Lower leg skin (tissue), 4 donors: ENCODE measurements at regions not wholly inside any gene's neighbourhood (a gene's known extent, or its start where the extent isn't known, plus 50 kb on each side); places are given as distances from the start of the nearest gene placed in this dataset.

ENCODE experiments used
- DNase-seq, 2 donors: peaks; one replicate each; pipeline ENCODE4 v3.0.0-alpha.2; 2019; ENCODE audit warnings: low spot score in 2 of 2
- H3K4me3 ChIP-seq: fragments of 200-600 bp; sonication (generic); 2 replicates; pipeline ENCODE4 v1.5.1; 2017; ENCODE audit warnings: mild to moderate bottlenecking, low read depth; ENCODE audit not compliant: poor library complexity, severe bottlenecking
- POLR2A ChIP-seq, 2 donors: fragments of 450-650 bp; IDR thresholded peaks; one replicate each; pipeline ENCODE4 v1.6.1; 2016 to 2017; ENCODE audit warnings: antibody characterized with exemption in 2 of 2, mild to moderate bottlenecking in 1 of 2, moderate library complexity in 1 of 2
- WGBS, 2 donors: methylation state at CpG; one replicate each; pipeline ENCODE4 v1.1.5; 2018; 5-methylcytosine and 5-hydroxymethylcytosine counted together
- intact Hi-C: fragments of 100-400 bp; cut with DNase I; formaldehyde crosslinking; loops from one replicate; pipeline ENCODE4 v1.15.0; 2023; ENCODE audit warnings: low total_unique reads
- TF ChIP-seq, protein P1 (sequence below), 3 donors: fragments of 450-650 bp; IDR thresholded peaks; one replicate each; pipeline ENCODE4 v1.5.1; 2016; ENCODE audit warnings: antibody characterized with exemption in 3 of 3, mild to moderate bottlenecking in 3 of 3, moderate library complexity in 2 of 3

DNA sequence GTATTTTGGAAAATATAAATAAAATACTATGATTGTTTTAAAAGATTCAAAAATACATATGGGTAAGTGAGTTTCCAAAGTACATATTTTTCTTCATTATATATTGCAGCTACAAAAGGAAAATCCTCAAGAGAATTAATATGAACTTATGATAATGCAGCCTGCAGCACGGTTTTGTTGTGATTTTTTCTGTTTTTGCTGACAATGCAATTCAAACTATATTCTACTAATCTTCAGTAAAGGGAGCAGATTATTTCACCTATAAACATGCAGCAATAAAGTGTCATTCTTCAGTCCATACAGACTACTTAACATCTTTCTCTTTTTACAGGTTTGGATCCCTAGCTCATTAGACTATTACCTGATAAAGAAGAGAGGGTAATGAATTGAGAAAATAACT, 582.1 kb upstream of the MGAT4C start:
- no peak for DNase-seq
- no peak for TF ChIP-seq POLR2A (IDR thresholded peaks at IDR 0.05)
- TF ChIP-seq, protein P1, sequence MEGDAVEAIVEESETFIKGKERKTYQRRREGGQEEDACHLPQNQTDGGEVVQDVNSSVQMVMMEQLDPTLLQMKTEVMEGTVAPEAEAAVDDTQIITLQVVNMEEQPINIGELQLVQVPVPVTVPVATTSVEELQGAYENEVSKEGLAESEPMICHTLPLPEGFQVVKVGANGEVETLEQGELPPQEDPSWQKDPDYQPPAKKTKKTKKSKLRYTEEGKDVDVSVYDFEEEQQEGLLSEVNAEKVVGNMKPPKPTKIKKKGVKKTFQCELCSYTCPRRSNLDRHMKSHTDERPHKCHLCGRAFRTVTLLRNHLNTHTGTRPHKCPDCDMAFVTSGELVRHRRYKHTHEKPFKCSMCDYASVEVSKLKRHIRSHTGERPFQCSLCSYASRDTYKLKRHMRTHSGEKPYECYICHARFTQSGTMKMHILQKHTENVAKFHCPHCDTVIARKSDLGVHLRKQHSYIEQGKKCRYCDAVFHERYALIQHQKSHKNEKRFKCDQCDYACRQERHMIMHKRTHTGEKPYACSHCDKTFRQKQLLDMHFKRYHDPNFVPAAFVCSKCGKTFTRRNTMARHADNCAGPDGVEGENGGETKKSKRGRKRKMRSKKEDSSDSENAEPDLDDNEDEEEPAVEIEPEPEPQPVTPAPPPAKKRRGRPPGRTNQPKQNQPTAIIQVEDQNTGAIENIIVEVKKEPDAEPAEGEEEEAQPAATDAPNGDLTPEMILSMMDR (IDR thresholded peaks at IDR 0.05), result no peak
- intact Hi-C loops, result no loop called here
- H3K4me3 ChIP-seq, result no peak overlapping the region
- 44 to 52% methylated on average over 1 of the region's 1 CpG for WGBS, 2 donors

DNA sequence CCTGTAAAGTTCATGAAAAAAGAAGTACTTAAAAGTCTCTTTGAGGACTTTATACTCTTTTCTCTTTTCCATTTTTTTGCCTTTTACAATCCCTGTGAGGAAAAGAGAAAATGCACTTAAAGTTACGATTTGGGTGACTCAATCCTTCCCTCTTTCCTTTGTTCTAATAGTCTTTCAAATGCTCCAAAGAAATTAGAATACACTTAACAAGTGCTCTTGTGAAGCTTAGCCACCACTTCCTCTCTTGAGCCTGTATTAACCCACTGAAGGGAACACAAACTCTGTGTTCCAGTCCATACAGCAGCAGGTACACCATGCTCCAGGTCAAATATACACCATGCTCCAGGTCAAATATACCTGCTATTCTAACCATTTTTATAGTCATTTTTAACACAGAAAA, 581.1 kb upstream of the MGAT4C start:
- DNase-seq, result no peak
- WGBS, 2 donors, result 42 to 56% methylated on average over 1 of the region's 1 CpG
- TF ChIP-seq POLR2A (IDR thresholded peaks at IDR 0.05), result no peak
- TF ChIP-seq, protein P1 (IDR thresholded peaks at IDR 0.05), result no peak
- intact Hi-C loops, result no loop called here
- no peak overlapping the region for H3K4me3 ChIP-seq

DNA sequence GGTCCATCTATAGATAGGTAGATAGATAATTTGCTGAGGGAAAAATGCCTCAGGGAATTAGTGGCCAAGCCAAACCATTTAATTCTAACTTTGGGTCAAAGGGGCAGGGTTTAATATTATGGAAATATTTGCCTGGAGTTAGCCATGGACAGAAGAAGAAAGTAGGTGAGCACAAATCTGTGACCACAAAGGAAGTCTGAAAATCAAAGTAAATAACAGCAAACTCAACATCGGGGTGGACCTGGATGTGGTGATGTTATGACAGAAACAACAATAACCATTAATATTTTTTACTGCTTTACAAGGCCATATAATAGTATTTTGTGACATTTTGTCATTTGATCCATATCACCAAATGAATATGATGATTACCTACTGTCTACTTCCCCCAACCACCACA, 578.0 kb upstream of the MGAT4C start:
- intact Hi-C loops, result no loop called here
- no peak overlapping the region for H3K4me3 ChIP-seq
- no peak for TF ChIP-seq POLR2A (IDR thresholded peaks at IDR 0.05)
- TF ChIP-seq, protein P1 (IDR thresholded peaks at IDR 0.05), result no peak
- no peak for DNase-seq
- 88 to 90% methylated on average over 1 of the region's 1 CpG for WGBS, 2 donors

DNA sequence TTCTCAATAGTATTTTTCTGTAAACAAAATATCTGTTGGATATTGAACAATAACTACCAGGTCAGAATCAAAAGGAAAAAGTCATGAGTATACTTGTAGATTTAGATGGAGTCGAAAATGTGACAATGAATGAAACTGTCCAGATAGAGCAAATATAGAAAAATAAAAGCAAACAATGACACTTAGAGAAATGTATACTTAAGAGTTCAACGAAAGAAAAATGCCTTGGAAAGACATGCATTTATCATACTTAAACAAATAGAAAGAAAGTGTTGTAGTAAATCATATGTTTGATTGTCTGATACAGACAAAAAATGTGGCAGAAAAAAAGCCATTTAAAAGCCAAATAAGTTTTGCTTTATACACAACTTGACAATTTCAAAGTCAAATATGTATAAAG, 571.2 kb upstream of the MGAT4C start:
- intact Hi-C loops, result no loop called here
- TF ChIP-seq, protein P1 (IDR thresholded peaks at IDR 0.05), result no peak
- no peak for TF ChIP-seq POLR2A (IDR thresholded peaks at IDR 0.05)
- H3K4me3 ChIP-seq, result no peak overlapping the region
- WGBS, 2 donors, result 56 to 58% methylated on average over 2 of the region's 2 CpGs
- DNase-seq, result no peak

DNA sequence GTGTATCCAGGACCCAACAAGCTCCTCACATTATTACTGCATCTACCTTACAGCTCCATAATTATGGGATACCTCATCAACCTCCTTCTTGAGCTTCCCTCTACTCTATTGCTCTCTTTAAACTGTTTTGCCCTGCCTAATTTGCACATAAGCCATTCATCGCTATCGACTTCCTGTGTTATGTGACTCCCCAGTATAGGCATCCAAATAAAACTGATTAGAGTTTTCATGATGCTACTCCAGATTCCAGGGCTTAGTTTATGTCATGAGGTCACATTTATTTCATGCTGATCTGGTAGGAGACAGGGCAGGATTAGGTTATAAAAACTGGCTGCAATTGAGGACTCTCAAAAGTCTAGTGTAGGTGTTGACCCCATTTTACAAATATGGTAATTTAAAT, 569.9 kb upstream of the MGAT4C start:
- no peak for DNase-seq
- WGBS, 2 donors, result 88 to 91% methylated on average over 2 of the region's 2 CpGs
- TF ChIP-seq, protein P1 (IDR thresholded peaks at IDR 0.05), result no peak
- TF ChIP-seq POLR2A (IDR thresholded peaks at IDR 0.05), result no peak
- intact Hi-C loops, result no loop called here
- H3K4me3 ChIP-seq, result no peak overlapping the region

DNA sequence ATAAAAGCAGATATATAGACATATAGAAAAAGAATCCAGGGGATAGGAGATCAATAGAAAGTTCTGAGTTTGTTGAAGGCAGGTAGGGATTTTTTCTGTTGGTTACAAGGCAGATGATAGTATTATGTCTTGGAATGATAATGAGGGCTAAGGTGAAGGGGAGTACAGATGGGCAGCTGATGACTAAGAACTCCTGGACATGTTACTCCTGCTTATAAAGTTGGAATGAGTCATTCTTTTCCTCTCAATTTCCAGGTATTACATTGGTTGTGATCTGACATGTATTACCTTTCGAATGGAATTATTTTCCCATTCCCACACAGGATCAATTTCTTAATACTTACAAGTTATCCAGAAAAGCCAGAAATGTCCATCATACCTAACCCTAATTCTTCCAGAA, 545.2 kb upstream of the MGAT4C start:
- no peak for TF ChIP-seq POLR2A (IDR thresholded peaks at IDR 0.05)
- TF ChIP-seq, protein P1 (IDR thresholded peaks at IDR 0.05), result no peak
- no peak for DNase-seq
- 83 to 85% methylated on average over 1 of the region's 1 CpG for WGBS, 2 donors
- H3K4me3 ChIP-seq, result no peak overlapping the region
- intact Hi-C loops, result no loop called here
